ENCODE measurements at regions not wholly inside any gene's neighbourhood (a gene's known extent, or its start where the extent isn't known, plus 50 kb on each side); places are given as distances from the start of the nearest gene placed in this dataset.

GRCh38 chr9:118938581-118938980 lies 430.7 kb downstream of the BRINP1 start:
- Histone ChIP-seq H2AFZ (ENCODE audit: low read depth, low read length) (no peak overlapping the region), H3K36me3 (ENCODE audit: insufficient read depth, low read length) (no peaks in the 10 kb centered on the region), H3K9me2 (ENCODE audit: insufficient read depth, low read length) (no peaks in the 10 kb centered on the region), H3K9ac (ENCODE audit: low read length) (no peak overlapping the region), H3K79me2 (replicated peaks; ENCODE audit: insufficient read depth, low read length) (no peaks in the 10 kb centered on the region), H3K27me3 (ENCODE audit: insufficient read depth, low read depth, low read length) (no peaks in the 10 kb centered on the region), H3K9me3 (ENCODE audit: low read length) (no peaks in the 10 kb centered on the region), H3K4me3 (ENCODE audit: low read length) (no peak overlapping the region), H3F3A (ENCODE audit: insufficient read depth, low read length, poor library complexity, severe bottlenecking) (no peaks in the 10 kb centered on the region), H3K27ac (ENCODE audit: low read length) (no peak overlapping the region), H4K20me1 (ENCODE audit: insufficient read depth) (no peaks in the 10 kb centered on the region), H3K4me2 (ENCODE audit: low read length) (no peak overlapping the region)
- TF ChIP-seq EZH2 (IDR thresholded peaks at IDR 0.05; ENCODE audit: borderline replicate concordance, insufficient read depth, low read length, poor library complexity, severe bottlenecking): no peak
- no peak for TF ChIP-seq REST (IDR thresholded peaks at IDR 0.05; ENCODE audit: borderline replicate concordance)
- TF ChIP-seq CTCF (IDR thresholded peaks at IDR 0.05; ENCODE audit: poor library complexity, severe bottlenecking): no peak
- TF ChIP-seq TAF1 (IDR thresholded peaks at IDR 0.05; ENCODE audit: low read depth): no peak
- no peak for TF ChIP-seq POLR2AphosphoS5 (IDR thresholded peaks at IDR 0.05)
- no peak for TF ChIP-seq EP300 (conservative IDR thresholded peaks at IDR 0.05; ENCODE audit: poor library complexity, severe bottlenecking)
- no peak for TF ChIP-seq SMC3 (conservative IDR thresholded peaks at IDR 0.05; ENCODE audit: poor library complexity)
- no peak for TF ChIP-seq MXI1 (conservative IDR thresholded peaks at IDR 0.05; ENCODE audit: poor library complexity, severe bottlenecking)
- no peak for TF ChIP-seq RAD21 (conservative IDR thresholded peaks at IDR 0.05)

- H2AFZ ChIP-seq (ENCODE audit: low read depth, low read length): no peak overlapping the region
- no peaks in the 10 kb centered on the region for H3K79me2 ChIP-seq (replicated peaks; ENCODE audit: insufficient read depth, low read length)
- H3K9me3 ChIP-seq (ENCODE audit: low read length): no peaks in the 10 kb centered on the region
- H3K36me3 ChIP-seq (ENCODE audit: insufficient read depth, low read length): no peaks in the 10 kb centered on the region
- TF ChIP-seq TAF1 (IDR thresholded peaks at IDR 0.05; ENCODE audit: low read depth) (no peak), CTCF (IDR thresholded peaks at IDR 0.05; ENCODE audit: poor library complexity, severe bottlenecking) (no peak), RAD21 (conservative IDR thresholded peaks at IDR 0.05) (no peak), SMC3 (conservative IDR thresholded peaks at IDR 0.05; ENCODE audit: poor library complexity) (no peak), POLR2AphosphoS5 (IDR thresholded peaks at IDR 0.05) (no peak), EP300 (conservative IDR thresholded peaks at IDR 0.05; ENCODE audit: poor library complexity, severe bottlenecking) (no peak), MXI1 (conservative IDR thresholded peaks at IDR 0.05; ENCODE audit: poor library complexity, severe bottlenecking) (no peak), REST (IDR thresholded peaks at IDR 0.05; ENCODE audit: borderline replicate concordance) (no peak), EZH2 (IDR thresholded peaks at IDR 0.05; ENCODE audit: borderline replicate concordance, insufficient read depth, low read length, poor library complexity, severe bottlenecking) (no peak)
- H3K27ac ChIP-seq (ENCODE audit: low read length): no peak overlapping the region
- no peaks in the 10 kb centered on the region for H3F3A ChIP-seq (ENCODE audit: insufficient read depth, low read length, poor library complexity, severe bottlenecking)
- no peak overlapping the region for H3K9ac ChIP-seq (ENCODE audit: low read length)
- H3K4me3 ChIP-seq (ENCODE audit: low read length): no peak overlapping the region
- H3K27me3 ChIP-seq (ENCODE audit: insufficient read depth, low read depth, low read length): no peaks in the 10 kb centered on the region
- H3K9me2 ChIP-seq (ENCODE audit: insufficient read depth, low read length): no peaks in the 10 kb centered on the region
- no peak overlapping the region for H3K4me2 ChIP-seq (ENCODE audit: low read length)
- no peaks in the 10 kb centered on the region for H4K20me1 ChIP-seq (ENCODE audit: insufficient read depth)
Measured at GRCh38 chr9:118940473-118940872, 428.8 kb downstream of the BRINP1 start.

Measured in neural cell (in vitro differentiated cells).